NB4 (cell line): ENCODE measurements at regions not wholly inside any gene's neighbourhood (a gene's known extent, or its start where the extent isn't known, plus 50 kb on each side); places are given as distances from the start of the nearest gene placed in this dataset.

ENCODE experiments used
- DNase-seq: peaks from one replicate; pipeline ENCODE4 v3.0.0; 2010; ENCODE audit warnings: low read depth
- H3K4me3 ChIP-seq: one replicate; pipeline ENCODE4 v1.5.1; 2011; ENCODE audit warnings: mild to moderate bottlenecking, low read depth, low read length, moderate library complexity
- CTCF ChIP-seq: IDR thresholded peaks from one replicate; pipeline ENCODE4 v1.5.1; 2012; ENCODE audit warnings: low read depth, low read length
- MYC ChIP-seq: IDR thresholded peaks from 2 replicates; pipeline ENCODE4 v1.6.1; 2011; ENCODE audit warnings: low read depth, low read length
- POLR2A ChIP-seq: IDR thresholded peaks from 2 replicates; pipeline ENCODE4 v1.6.1; 2011; ENCODE audit warnings: mild to moderate bottlenecking; ENCODE audit not compliant: insufficient read length; ENCODE audit errors: extremely low read depth
- TF ChIP-seq, protein P1 (sequence below): IDR thresholded peaks from 2 replicates; pipeline ENCODE4 v1.6.1; 2011; ENCODE audit warnings: low read depth, low read length

GRCh38 chr2:220365023-220365422 lies 737.6 kb downstream of the SLC4A3 start:
- no peak for DNase-seq
- H3K4me3 ChIP-seq, result no peak overlapping the region

GRCh38 chr2:220366765-220367164 lies 739.3 kb downstream of the SLC4A3 start:
- DNase-seq, result no peak
- TF ChIP-seq MYC, result no peak
- no peak for TF ChIP-seq POLR2A
- TF ChIP-seq CTCF, result no peak
- TF ChIP-seq, protein P1, sequence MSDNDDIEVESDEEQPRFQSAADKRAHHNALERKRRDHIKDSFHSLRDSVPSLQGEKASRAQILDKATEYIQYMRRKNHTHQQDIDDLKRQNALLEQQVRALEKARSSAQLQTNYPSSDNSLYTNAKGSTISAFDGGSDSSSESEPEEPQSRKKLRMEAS, result no peak
- H3K4me3 ChIP-seq, result no peak overlapping the region

More at GRCh38 chr2:220365023-220365422, 737.6 kb downstream of the SLC4A3 start:
- TF ChIP-seq MYC (no peak), POLR2A (no peak), CTCF (no peak)
- TF ChIP-seq, protein P1, result no peak

DNA sequence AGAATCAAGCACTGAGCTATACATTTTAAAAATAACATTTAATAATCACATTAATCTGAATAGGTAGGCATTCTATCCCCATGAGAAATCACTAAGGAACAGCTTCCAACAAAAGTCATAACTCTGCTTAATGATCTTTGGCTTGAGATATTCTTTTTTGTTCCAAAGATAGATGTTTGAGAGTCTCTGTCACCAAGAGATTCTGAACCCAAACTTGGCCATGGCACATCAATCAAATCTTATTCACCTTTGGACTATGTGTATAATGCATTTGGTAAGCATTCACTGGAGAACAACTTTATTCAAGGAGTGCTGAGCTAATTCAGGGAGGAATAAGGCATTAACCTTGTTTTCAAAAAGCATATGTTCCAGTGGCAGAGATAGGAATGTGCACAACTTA lies 743.3 kb downstream of the SLC4A3 start:
- TF ChIP-seq MYC, result no peak
- TF ChIP-seq CTCF, result no peak
- no peak for TF ChIP-seq POLR2A
- TF ChIP-seq, protein P1, result no peak
- no peak overlapping the region for H3K4me3 ChIP-seq
- DNase-seq, result no peak

GRCh38 chr2:220371211-220371610 lies 743.8 kb downstream of the SLC4A3 start:
- TF ChIP-seq MYC (no peak), POLR2A (no peak), CTCF (no peak)
- TF ChIP-seq, protein P1, result no peak
- DNase-seq, result no peak

DNA sequence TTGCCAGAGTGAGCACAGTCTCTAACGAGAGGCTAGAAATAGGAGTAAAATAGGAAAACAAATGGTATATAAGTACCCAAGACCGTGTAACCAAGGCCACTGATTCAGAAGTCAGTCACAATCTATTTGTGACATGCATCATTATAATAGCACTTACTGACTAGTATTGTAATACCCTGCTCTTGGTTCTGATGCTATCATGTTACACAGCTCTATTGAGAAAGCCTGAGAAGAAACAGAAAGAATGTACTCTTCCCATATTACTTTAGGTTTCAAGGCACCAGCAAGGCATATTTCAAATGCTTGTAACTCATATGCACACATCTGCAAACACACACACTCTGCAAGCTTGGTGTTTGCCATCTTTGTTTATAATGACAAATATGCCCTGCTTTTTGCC lies 746.4 kb downstream of the SLC4A3 start:
- no peak overlapping the region for H3K4me3 ChIP-seq
- TF ChIP-seq CTCF (no peak), MYC (no peak), POLR2A (no peak)
- TF ChIP-seq, protein P1, result no peak
- DNase-seq, result no peak

More at GRCh38 chr2:220371211-220371610, 743.8 kb downstream of the SLC4A3 start:
- H3K4me3 ChIP-seq, result no peak overlapping the region

DNA sequence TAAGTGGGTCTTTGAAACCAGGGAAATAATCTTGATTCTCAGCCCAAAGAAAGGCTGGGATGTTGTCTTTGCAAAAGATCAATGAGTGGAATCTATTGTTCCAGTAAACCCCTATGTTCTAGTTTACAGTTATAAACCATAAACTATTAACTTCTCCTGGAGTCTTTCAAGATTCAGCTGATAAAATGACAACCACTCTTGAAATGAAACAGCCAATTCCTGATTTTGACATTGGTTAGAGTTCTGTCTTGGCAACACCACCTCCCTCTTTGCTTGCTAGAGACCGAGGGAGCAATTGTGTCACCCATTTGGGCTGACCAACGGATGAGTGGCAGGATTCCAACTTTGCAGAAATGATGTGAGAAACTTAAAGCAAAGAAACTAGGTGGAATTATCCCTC lies 746.9 kb downstream of the SLC4A3 start:
- no peak overlapping the region for H3K4me3 ChIP-seq
- no peak for DNase-seq
- TF ChIP-seq POLR2A, result no peak
- no peak for TF ChIP-seq MYC
- no peak for TF ChIP-seq CTCF
- TF ChIP-seq, protein P1, result no peak
